Astrocyte of the spinal cord (primary cell): ENCODE measurements at regions not wholly inside any gene's neighbourhood (a gene's known extent, or its start where the extent isn't known, plus 50 kb on each side); places are given as distances from the start of the nearest gene placed in this dataset.

ENCODE experiments used
- DNase-seq: peaks from one replicate; pipeline ENCODE4 v3.0.0; 2011; ENCODE audit warnings: low read depth, low spot score
- H3K4me3 ChIP-seq: 2 replicates; pipeline ENCODE4 v1.5.1; 2011; ENCODE audit warnings: low read depth, mild to moderate bottlenecking, low read length, moderate library complexity
- in situ Hi-C: cut with HindIII; loops from 2 replicates; pipeline ENCODE4 v1.10.0; 2017; ENCODE audit warnings: low sequenced_read_pairs
- TF ChIP-seq, protein P1 (sequence below): IDR thresholded peaks from 2 replicates; pipeline ENCODE4 v1.5.1; 2012; ENCODE audit warnings: low read depth, mild to moderate bottlenecking, low read length, inconsistent platforms

- H3K4me3 ChIP-seq: no peak overlapping the region
- in situ Hi-C loops: no loop called here
- TF ChIP-seq, protein P1, sequence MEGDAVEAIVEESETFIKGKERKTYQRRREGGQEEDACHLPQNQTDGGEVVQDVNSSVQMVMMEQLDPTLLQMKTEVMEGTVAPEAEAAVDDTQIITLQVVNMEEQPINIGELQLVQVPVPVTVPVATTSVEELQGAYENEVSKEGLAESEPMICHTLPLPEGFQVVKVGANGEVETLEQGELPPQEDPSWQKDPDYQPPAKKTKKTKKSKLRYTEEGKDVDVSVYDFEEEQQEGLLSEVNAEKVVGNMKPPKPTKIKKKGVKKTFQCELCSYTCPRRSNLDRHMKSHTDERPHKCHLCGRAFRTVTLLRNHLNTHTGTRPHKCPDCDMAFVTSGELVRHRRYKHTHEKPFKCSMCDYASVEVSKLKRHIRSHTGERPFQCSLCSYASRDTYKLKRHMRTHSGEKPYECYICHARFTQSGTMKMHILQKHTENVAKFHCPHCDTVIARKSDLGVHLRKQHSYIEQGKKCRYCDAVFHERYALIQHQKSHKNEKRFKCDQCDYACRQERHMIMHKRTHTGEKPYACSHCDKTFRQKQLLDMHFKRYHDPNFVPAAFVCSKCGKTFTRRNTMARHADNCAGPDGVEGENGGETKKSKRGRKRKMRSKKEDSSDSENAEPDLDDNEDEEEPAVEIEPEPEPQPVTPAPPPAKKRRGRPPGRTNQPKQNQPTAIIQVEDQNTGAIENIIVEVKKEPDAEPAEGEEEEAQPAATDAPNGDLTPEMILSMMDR: no peak
- no peak for DNase-seq
Observed at GRCh38 chr1:5223206-5223605, 568.8 kb downstream of the AJAP1 start.

- H3K4me3 ChIP-seq: no peak overlapping the region
- in situ Hi-C loops: no loop called here
- TF ChIP-seq, protein P1: no peak
- DNase-seq: no peak
Observed at GRCh38 chr1:5222626-5223025, 568.2 kb downstream of the AJAP1 start.

- TF ChIP-seq, protein P1: no peak
- in situ Hi-C loops: no loop called here
- DNase-seq: no peak
- H3K4me3 ChIP-seq: no peak overlapping the region
Observed at GRCh38 chr1:5221451-5221850, 567.0 kb downstream of the AJAP1 start.

GRCh38 chr1:5220821-5221220 is 566.4 kb downstream of the AJAP1 start:
- TF ChIP-seq, protein P1: no peak
- DNase-seq: no peak
- in situ Hi-C loops: no loop called here
- H3K4me3 ChIP-seq: no peak overlapping the region

DNA sequence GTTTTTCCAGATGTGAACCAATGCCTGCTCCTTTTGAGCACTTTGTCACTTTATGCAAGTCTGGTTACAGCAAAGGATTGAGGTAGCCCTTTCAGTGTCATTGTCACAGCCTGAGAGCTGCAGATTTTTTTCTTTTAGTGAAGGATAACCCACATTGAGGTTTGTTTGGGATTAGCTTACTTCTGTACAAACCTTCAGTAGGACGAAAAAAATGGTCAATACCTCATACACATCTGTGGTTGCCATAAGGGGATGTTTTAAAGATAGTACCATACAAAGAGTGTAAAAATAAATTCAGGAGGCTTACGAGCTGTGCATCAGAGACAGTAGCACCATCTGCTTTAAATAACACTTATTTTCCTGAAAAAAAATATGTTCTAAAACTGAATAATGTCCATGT is 566.0 kb downstream of the AJAP1 start:
- no peak overlapping the region for H3K4me3 ChIP-seq
- TF ChIP-seq, protein P1: no peak
- DNase-seq: no peak
- in situ Hi-C loops: no loop called here

DNA sequence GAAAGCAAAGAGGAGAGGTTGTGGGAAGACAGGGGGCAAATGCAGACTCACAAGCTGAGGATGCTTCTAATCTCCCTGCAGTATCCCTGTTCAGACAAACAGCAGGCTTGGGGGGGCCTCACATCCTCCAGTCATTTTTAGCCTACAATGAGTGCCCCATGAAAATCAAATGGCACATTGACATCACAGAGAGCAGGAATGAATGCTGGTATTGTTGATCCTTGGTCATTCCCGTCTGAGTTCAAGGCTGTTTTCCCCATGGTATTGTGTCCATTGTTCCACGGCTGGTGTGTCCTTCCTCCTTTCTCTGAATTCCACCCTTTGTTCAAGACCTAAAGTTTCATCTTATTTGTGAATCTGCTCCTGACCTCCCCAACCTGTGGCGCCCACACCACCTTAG is 545.6 kb downstream of the AJAP1 start:
- in situ Hi-C loops: no loop called here
- no peak for DNase-seq
- TF ChIP-seq, protein P1: no peak
- no peak overlapping the region for H3K4me3 ChIP-seq

DNA sequence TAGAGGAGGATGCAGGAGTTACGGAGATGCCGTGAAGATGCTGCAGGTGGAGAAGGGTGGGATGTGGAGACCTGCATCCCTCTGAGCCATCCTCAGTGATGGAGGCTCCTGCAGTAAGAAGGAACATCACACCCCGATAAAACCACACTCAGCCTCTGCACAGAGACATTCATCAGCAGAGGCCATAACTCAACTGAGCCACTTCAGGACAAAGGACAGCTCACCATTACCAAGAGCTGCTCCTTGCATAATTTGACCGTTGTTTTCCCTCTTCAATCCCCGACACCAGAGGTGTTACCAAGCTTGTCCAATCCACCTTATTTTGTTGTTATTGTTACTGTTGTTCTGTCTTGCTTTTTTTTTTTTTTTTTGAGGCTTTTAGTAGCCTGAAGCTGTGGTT is 543.9 kb downstream of the AJAP1 start:
- no peak overlapping the region for H3K4me3 ChIP-seq
- no peak for DNase-seq
- in situ Hi-C loops: no loop called here
- TF ChIP-seq, protein P1: no peak
